B cell (primary cell): ENCODE measurements at regions not wholly inside any gene's neighbourhood (a gene's known extent, or its start where the extent isn't known, plus 50 kb on each side); places are given as distances from the start of the nearest gene placed in this dataset.

Source experiments
- ATAC-seq: fragments of 200-7000 bp; cut with Tn5 transposase; one replicate; pipeline ENCODE4 v1.10.0; 2021; ENCODE audit warnings: low read depth, mild to moderate bottlenecking, moderate number of reproducible peaks, moderate library complexity
- CTCF ChIA-PET: fragments of 350-600 bp; sonication (Branson Sonifier 250); formaldehyde crosslinking; loops from one replicate; lab custom pipeline; 2021; ENCODE audit warnings: antibody characterized with exemption, inconsistent platforms; lab: Charles Lee
- POLR2A ChIA-PET: fragments of 350-600 bp; sonication (Branson Sonifier 250); formaldehyde crosslinking; loops from one replicate; lab custom pipeline; 2021; ENCODE audit warnings: antibody characterized with exemption; lab: Charles Lee
- DNase-seq: peaks from one replicate; pipeline ENCODE4 v3.0.0; 2013
- H2AFZ ChIP-seq: 2 replicates; pipeline ENCODE4 v1.6.1; 2012; ENCODE audit warnings: mild to moderate bottlenecking, low read depth, low read length; ENCODE audit not compliant: insufficient read depth, poor library complexity, severe bottlenecking
- H3K27ac ChIP-seq, 2 donors: 1 replicate in 1 of 2; 2 replicates in 1 of 2; pipeline ENCODE4 v1.5.1; 2012 to 2013; ENCODE audit warnings: low read length in 2 of 2, mild to moderate bottlenecking in 2 of 2, moderate library complexity in 1 of 2
- H3K27me3 ChIP-seq, 4 experiments: fragments of 200-600 bp in 1 of 4; sonication (generic) in 1 of 4; replicated peaks in 1 of 4; 1 replicate in 2 of 4; 2 replicates in 2 of 4; pipeline versions ENCODE4 v1.6.1 to v1.7.0; 2013 to 2016; ENCODE audit warnings: low read length in 3 of 4, mild to moderate bottlenecking in 2 of 4, mixed read lengths in 1 of 4, moderate library complexity in 1 of 4; ENCODE audit not compliant: insufficient read depth in 4 of 4, control insufficient read depth in 3 of 4; ENCODE audit errors: control extremely low read depth in 1 of 4
- H3K36me3 ChIP-seq, 2 experiments: replicated peaks in 1 of 2; 1 replicate in 1 of 2; 2 replicates in 1 of 2; pipeline versions ENCODE4 v1.6.1 to v1.7.1; 2013; ENCODE audit warnings: low read length in 1 of 2; ENCODE audit not compliant: insufficient read depth in 2 of 2, control insufficient read depth in 1 of 2; ENCODE audit errors: control extremely low read depth in 1 of 2, extremely low read depth in 1 of 2
- H3K4me1 ChIP-seq, 2 donors: fragments of 200-600 bp in 1 of 2; sonication (generic) in 1 of 2; 1 replicate in 1 of 2; 2 replicates in 1 of 2; pipeline versions ENCODE4 v1.5.1 to v1.6.1; 2013 to 2017; ENCODE audit warnings: low read length in 2 of 2; ENCODE audit not compliant: control insufficient read depth in 2 of 2, insufficient read depth in 2 of 2
- H3K4me2 ChIP-seq: replicated peaks from 2 replicates; pipeline ENCODE3; 2012; ENCODE audit warnings: mild to moderate bottlenecking, low read depth, low read length; ENCODE audit not compliant: poor library complexity, severe bottlenecking
- H3K4me3 ChIP-seq, 5 experiments: fragments of 200-600 bp in 1 of 5; sonication (generic) in 1 of 5; 1 replicate in 3 of 5; 2 replicates in 2 of 5; pipeline versions ENCODE4 v1.5.1 to v1.7.0; 2011 to 2016; ENCODE audit warnings: low read length in 4 of 5, mild to moderate bottlenecking in 4 of 5, low read depth in 2 of 5, control low read depth in 1 of 5, moderate library complexity in 1 of 5; ENCODE audit not compliant: insufficient read depth in 1 of 5; ENCODE audit errors: control extremely low read depth in 1 of 5, extremely low read depth in 1 of 5
- H3K79me2 ChIP-seq: fragments of 200-600 bp; sonication (generic); one replicate; pipeline ENCODE4 v1.6.0; 2016; ENCODE audit warnings: low read length; ENCODE audit not compliant: control insufficient read depth, insufficient read depth
- H3K9ac ChIP-seq: fragments of 200-600 bp; sonication (generic); 2 replicates; pipeline ENCODE4 v1.6.1; 2017; ENCODE audit warnings: mild to moderate bottlenecking, low read length, moderate library complexity
- H3K9me3 ChIP-seq, 3 donors: one replicate each; pipeline versions ENCODE4 v1.6.1 to v1.7.1; 2013; ENCODE audit warnings: low read length in 2 of 3; ENCODE audit not compliant: control insufficient read depth in 2 of 3, insufficient read depth in 1 of 3; ENCODE audit errors: control extremely low read depth in 1 of 3
- H4K20me1 ChIP-seq: 2 replicates; pipeline ENCODE4 v1.6.0; 2012; ENCODE audit warnings: mild to moderate bottlenecking, low read length; ENCODE audit not compliant: insufficient read depth, control insufficient read depth, poor library complexity, severe bottlenecking
- H3K27ac Mint-ChIP-seq: one replicate; pipeline ENCODE4 v1.8.0; 2021; ENCODE audit warnings: mixed read lengths
- H3K27me3 Mint-ChIP-seq: one replicate; pipeline ENCODE4 v1.8.0; 2021; ENCODE audit warnings: mixed read lengths
- H3K4me1 Mint-ChIP-seq: one replicate; pipeline ENCODE4 v1.8.0; 2021; ENCODE audit warnings: mixed read lengths
- H3K4me3 Mint-ChIP-seq: one replicate; pipeline ENCODE4 v1.8.0; 2021; ENCODE audit warnings: mixed read lengths
- H3K9me3 Mint-ChIP-seq: one replicate; pipeline ENCODE4 v1.8.0; 2022; ENCODE audit warnings: mixed read lengths; ENCODE audit not compliant: insufficient read depth
- EZH2 ChIP-seq: IDR thresholded peaks from 2 replicates; pipeline ENCODE4 v1.6.1; 2012; ENCODE audit warnings: borderline replicate concordance, low read depth, mild to moderate bottlenecking, moderate library complexity, low read length; ENCODE audit not compliant: insufficient read depth, poor library complexity, severe bottlenecking
- WGBS: methylation state at CpG from one replicate; pipeline ENCODE4 v1.1.5; 2013; ENCODE audit warnings: missing lambda C conversion rate; ENCODE audit not compliant: insufficient coverage; 5-methylcytosine and 5-hydroxymethylcytosine counted together
- intact Hi-C: fragments of 100-400 bp; cut with micrococcal nuclease; formaldehyde crosslinking; loops from one replicate; pipeline ENCODE4 v1.10.0; 2022
- TF ChIP-seq, protein P1 (sequence below): fragments of 200-600 bp; IDR thresholded peaks from one replicate; pipeline ENCODE4 v1.8.0; 2022; ENCODE audit warnings: antibody characterized with exemption, mild to moderate bottlenecking

DNA sequence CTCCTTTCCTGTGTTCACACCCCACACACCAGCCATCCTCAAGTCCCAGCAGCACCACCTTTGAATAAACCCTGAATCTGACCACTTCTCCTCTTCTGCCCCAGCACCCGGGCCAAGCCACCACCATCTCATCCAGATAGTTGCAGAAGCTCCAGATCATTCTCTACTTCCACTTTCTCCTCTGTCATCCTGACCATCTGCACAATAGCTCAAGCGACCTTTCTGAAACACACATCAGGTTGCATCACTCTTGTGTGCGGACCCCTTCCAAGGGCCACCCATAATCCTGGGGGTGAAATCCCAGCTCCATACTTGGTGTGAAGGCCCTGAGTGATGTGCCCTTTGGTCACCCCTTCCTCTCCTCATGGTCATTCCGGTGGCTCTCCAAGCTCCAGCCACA is 187.4 kb upstream of the GALNT17 start:
- no peak overlapping the region for H3K9ac ChIP-seq
- no peak for TF ChIP-seq EZH2
- TF ChIP-seq, protein P1, sequence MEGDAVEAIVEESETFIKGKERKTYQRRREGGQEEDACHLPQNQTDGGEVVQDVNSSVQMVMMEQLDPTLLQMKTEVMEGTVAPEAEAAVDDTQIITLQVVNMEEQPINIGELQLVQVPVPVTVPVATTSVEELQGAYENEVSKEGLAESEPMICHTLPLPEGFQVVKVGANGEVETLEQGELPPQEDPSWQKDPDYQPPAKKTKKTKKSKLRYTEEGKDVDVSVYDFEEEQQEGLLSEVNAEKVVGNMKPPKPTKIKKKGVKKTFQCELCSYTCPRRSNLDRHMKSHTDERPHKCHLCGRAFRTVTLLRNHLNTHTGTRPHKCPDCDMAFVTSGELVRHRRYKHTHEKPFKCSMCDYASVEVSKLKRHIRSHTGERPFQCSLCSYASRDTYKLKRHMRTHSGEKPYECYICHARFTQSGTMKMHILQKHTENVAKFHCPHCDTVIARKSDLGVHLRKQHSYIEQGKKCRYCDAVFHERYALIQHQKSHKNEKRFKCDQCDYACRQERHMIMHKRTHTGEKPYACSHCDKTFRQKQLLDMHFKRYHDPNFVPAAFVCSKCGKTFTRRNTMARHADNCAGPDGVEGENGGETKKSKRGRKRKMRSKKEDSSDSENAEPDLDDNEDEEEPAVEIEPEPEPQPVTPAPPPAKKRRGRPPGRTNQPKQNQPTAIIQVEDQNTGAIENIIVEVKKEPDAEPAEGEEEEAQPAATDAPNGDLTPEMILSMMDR: no peak
- H3K4me3 Mint-ChIP-seq: no peak overlapping the region
- H3K4me1 ChIP-seq: no peaks in the 10 kb centered on the region
- intact Hi-C loops: no loop called here
- no peak overlapping the region for H3K4me3 ChIP-seq
- no peak for ATAC-seq
- H4K20me1 ChIP-seq: no peaks in the 10 kb centered on the region
- no peak for DNase-seq
- H3K4me2 ChIP-seq: no peak overlapping the region
- H3K36me3 ChIP-seq: no peaks in the 10 kb centered on the region
- ChIA-PET CTCF (no interaction called here), POLR2A (no interaction called here)
- H3K79me2 ChIP-seq: no peaks in the 10 kb centered on the region
- no peaks in the 10 kb centered on the region for H3K27me3 ChIP-seq
- no peak overlapping the region for H3K27ac Mint-ChIP-seq
- H3K9me3 Mint-ChIP-seq: peaks cover 16% of the 10 kb centered on the region
- H3K4me1 Mint-ChIP-seq: no peaks in the 10 kb centered on the region
- 71% methylated on average over 4 of the region's 4 CpGs for WGBS
- peaks cover 0 to 12% (median 0%) of the 10 kb centered on the region in 3 donors for H3K9me3 ChIP-seq
- H2AFZ ChIP-seq: no peak overlapping the region
- no peaks in the 10 kb centered on the region for H3K27me3 Mint-ChIP-seq
- H3K27ac ChIP-seq: no peak overlapping the region

DNA sequence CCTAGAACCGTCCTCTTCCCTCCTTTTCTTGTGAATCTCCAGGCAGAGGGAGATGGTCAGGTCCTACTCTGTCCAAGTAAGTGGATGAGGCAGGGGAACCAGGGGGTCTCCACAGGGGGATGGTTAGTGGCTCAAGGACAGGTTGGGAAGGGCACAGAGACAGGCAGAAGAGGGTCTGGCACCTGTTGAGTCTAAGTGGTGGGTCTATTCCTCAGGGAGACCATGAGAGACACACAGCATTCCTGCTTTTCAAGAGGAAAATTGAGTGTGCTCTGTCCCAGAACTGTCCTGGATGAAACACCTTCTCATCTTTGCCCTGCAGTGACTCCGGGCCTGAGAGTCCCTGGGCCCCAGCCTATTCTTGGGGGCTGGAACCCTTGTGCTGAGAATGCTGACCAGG is 184.8 kb upstream of the GALNT17 start:
- H3K4me1 ChIP-seq: no peaks in the 10 kb centered on the region
- POLR2A ChIA-PET: no interaction called here
- TF ChIP-seq EZH2: no peak
- TF ChIP-seq, protein P1: no peak

More for the DNA sequence above, 184.8 kb upstream of the GALNT17 start:
- Histone ChIP-seq H3K9ac (no peak overlapping the region), H3K27me3 (no peaks in the 10 kb centered on the region), H4K20me1 (no peaks in the 10 kb centered on the region), H3K9me3 (peaks cover 0 to 12% (median 0%) of the 10 kb centered on the region in 3 donors), H3K79me2 (no peaks in the 10 kb centered on the region), H3K4me3 (no peak overlapping the region), H2AFZ (no peak overlapping the region), H3K4me2 (no peak overlapping the region), H3K36me3 (no peaks in the 10 kb centered on the region), H3K27ac (no peak overlapping the region)
- Mint-ChIP-seq H3K4me1 (no peaks in the 10 kb centered on the region), H3K9me3 (peaks cover 13% of the 10 kb centered on the region), H3K4me3 (no peak overlapping the region), H3K27me3 (no peaks in the 10 kb centered on the region), H3K27ac (no peak overlapping the region)
- ATAC-seq: no peak
- CTCF ChIA-PET: no interaction called here
- intact Hi-C loops: no loop called here
- WGBS: 79% methylated on average over 2 of the region's 2 CpGs
- DNase-seq: no peak
